Peyer's patch (tissue), 4 donors: ENCODE measurements at regions not wholly inside any gene's neighbourhood (a gene's known extent, or its start where the extent isn't known, plus 50 kb on each side); places are given as distances from the start of the nearest gene placed in this dataset.

Source experiments
- DNase-seq, 3 donors: peaks; one replicate each; pipeline ENCODE4 v3.0.0-alpha.2; 2017 to 2019
- H3K27ac ChIP-seq, 4 donors: fragments of 200-600 bp; sonication (generic); one replicate each; pipeline ENCODE4 v1.5.1; 2016 to 2019
- H3K27me3 ChIP-seq, 2 donors: fragments of 200-600 bp; sonication (generic); one replicate each; pipeline ENCODE4 v1.5.1; 2019
- H3K36me3 ChIP-seq, 3 donors: fragments of 200-600 bp; sonication (generic); one replicate each; pipeline ENCODE4 v1.5.1; 2016 to 2019
- H3K4me1 ChIP-seq, 4 donors: fragments of 200-600 bp; sonication (generic); one replicate each; pipeline ENCODE4 v1.5.1; 2016 to 2019
- H3K4me3 ChIP-seq, 4 donors: fragments of 200-600 bp; sonication (generic); 1 replicate in 3 of 4; 2 replicates in 1 of 4; pipeline ENCODE4 v1.5.1; 2016 to 2019; ENCODE audit warnings: mild to moderate bottlenecking in 1 of 4
- H3K9me3 ChIP-seq, 4 donors: fragments of 200-600 bp; sonication (generic); one replicate each; pipeline ENCODE4 v1.5.1; 2016 to 2019; ENCODE audit warnings: mild to moderate bottlenecking in 1 of 4
- CTCF ChIP-seq, 6 experiments: fragments of 450-650 bp in 4 of 6; fragments of 200-600 bp in 2 of 6; sonication (generic) in 1 of 6; IDR thresholded peaks; one replicate each; pipeline ENCODE4 v1.5.1; 2017 to 2019; ENCODE audit warnings: antibody characterized with exemption in 6 of 6, mild to moderate bottlenecking in 3 of 6, moderate library complexity in 1 of 6
- POLR2A ChIP-seq, 2 donors: fragments of 450-650 bp; IDR thresholded peaks; one replicate each; pipeline ENCODE4 v1.5.1; 2017; ENCODE audit warnings: antibody characterized with exemption in 2 of 2, mild to moderate bottlenecking in 2 of 2, moderate library complexity in 2 of 2

GRCh38 chr21:31509194-31510017 is 150.1 kb upstream of the SOD1 start:
- Histone ChIP-seq H3K9me3 (no peaks in the 10 kb centered on the region), H3K36me3 (no peaks in the 10 kb centered on the region), H3K27ac (peak overlapping the region in 1 of 4 donors; percentile 6), H3K27me3 (no peaks in the 10 kb centered on the region), H3K4me3 (no peak overlapping the region), H3K4me1 (no peaks in the 10 kb centered on the region)
- DNase-seq, result peak in 2 of 3 donors; percentile 58 to 59
- TF ChIP-seq CTCF (IDR thresholded peaks at IDR 0.05) (peak in 2 of 6 experiments; percentile 6 to 12), POLR2A (IDR thresholded peaks at IDR 0.05) (no peak)

GRCh38 chr21:31505975-31506374 is 153.5 kb upstream of the SOD1 start:
- DNase-seq, result no peak
- no peak overlapping the region for H3K4me3 ChIP-seq

GRCh38 chr21:31503939-31504338 is 155.6 kb upstream of the SOD1 start:
- TF ChIP-seq CTCF (IDR thresholded peaks at IDR 0.05) (no peak), POLR2A (IDR thresholded peaks at IDR 0.05) (no peak)
- Histone ChIP-seq H3K4me3 (no peak overlapping the region), H3K9me3 (no peaks in the 10 kb centered on the region), H3K27me3 (no peaks in the 10 kb centered on the region), H3K4me1 (no peaks in the 10 kb centered on the region), H3K36me3 (no peaks in the 10 kb centered on the region), H3K27ac (no peak overlapping the region)
- no peak for DNase-seq

More at GRCh38 chr21:31505975-31506374, 153.5 kb upstream of the SOD1 start:
- H3K9me3 ChIP-seq, result no peaks in the 10 kb centered on the region
- no peaks in the 10 kb centered on the region for H3K27me3 ChIP-seq
- no peaks in the 10 kb centered on the region for H3K4me1 ChIP-seq
- TF ChIP-seq POLR2A (IDR thresholded peaks at IDR 0.05) (no peak), CTCF (IDR thresholded peaks at IDR 0.05) (no peak)
- H3K36me3 ChIP-seq, result no peaks in the 10 kb centered on the region
- no peak overlapping the region for H3K27ac ChIP-seq

GRCh38 chr21:31503467-31503866 is 156.0 kb upstream of the SOD1 start:
- TF ChIP-seq POLR2A (IDR thresholded peaks at IDR 0.05) (no peak), CTCF (IDR thresholded peaks at IDR 0.05) (no peak)
- no peaks in the 10 kb centered on the region for H3K4me1 ChIP-seq
- H3K27me3 ChIP-seq, result no peaks in the 10 kb centered on the region
- no peaks in the 10 kb centered on the region for H3K9me3 ChIP-seq
- H3K4me3 ChIP-seq, result no peak overlapping the region
- no peak for DNase-seq
- H3K36me3 ChIP-seq, result no peaks in the 10 kb centered on the region
- no peak overlapping the region for H3K27ac ChIP-seq

GRCh38 chr21:31502537-31503143 is 156.9 kb upstream of the SOD1 start:
- Histone ChIP-seq H3K9me3 (no peaks in the 10 kb centered on the region), H3K4me3 (no peak overlapping the region), H3K36me3 (no peaks in the 10 kb centered on the region), H3K27ac (no peak overlapping the region), H3K4me1 (no peaks in the 10 kb centered on the region), H3K27me3 (no peaks in the 10 kb centered on the region)
- no peak for DNase-seq
- TF ChIP-seq POLR2A (IDR thresholded peaks at IDR 0.05) (no peak), CTCF (IDR thresholded peaks at IDR 0.05) (no peak)
